NOMO-1 treated with DMSO at 0.1 percent for 48 hours (cell line): ENCODE measurements at regions not wholly inside any gene's neighbourhood (a gene's known extent, or its start where the extent isn't known, plus 50 kb on each side); places are given as distances from the start of the nearest gene placed in this dataset.

ENCODE experiments used
- DNase-seq: peaks from one replicate; lab custom pipeline; 2025; ENCODE audit not compliant: unreplicated experiment; lab: John Stamatoyannopoulos, UW

GRCh38 chr3:102141928-102142239 is 292.6 kb downstream of the NFKBIZ start:
- no peak for DNase-seq

DNA sequence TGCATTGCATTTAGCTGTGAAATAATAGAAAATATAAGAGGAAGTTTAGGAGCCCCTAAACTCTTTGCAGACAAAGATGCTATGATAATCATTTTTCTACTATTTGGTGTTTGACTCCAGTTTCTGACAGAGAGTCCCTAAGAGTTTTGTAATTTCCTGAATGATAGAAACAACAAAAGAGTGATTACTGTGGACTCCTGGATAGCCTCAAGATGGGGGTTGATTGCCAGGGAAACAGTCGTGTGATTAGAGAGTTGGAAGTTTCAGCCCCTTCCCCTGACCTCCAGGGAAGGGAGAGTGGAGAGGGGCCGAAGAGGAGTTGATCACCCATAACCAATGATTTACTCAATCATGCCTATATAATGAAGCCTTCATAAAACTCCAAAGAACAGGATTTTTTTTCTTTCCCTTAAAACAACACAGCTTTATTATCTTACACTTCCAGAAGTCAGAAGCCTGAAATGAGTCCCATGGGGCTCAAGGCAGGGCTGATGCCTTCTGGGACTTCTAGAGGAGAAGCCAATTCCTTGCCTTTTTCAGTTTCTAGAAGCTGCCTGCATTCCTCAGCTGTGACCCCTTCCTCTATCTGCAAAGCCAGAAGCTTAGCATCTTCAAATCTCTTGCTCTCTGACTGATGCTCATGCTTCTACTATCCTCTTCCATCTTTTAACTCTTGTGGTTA is 292.3 kb upstream of the ZPLD1 start:
- no peak for DNase-seq

DNA sequence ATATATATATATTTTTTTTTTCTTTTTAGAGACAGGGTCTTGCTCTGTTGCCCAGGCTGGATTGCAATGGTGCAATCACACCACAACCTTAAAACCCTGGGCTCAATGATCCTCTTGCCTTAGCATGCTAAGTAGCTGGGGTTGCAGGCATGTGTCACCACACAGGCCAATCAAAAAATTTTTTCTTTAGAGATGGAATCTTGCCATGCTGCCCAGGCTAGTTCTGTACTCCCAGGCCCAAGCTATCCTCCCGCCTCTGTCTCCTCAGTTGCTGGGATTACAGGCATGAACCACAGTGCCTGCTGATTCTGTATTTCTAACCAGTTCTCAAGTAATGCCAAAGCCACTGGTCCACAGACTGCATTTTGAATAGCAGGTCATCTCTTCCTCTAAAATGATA is 291.3 kb upstream of the ZPLD1 start:
- DNase-seq = no peak

DNA sequence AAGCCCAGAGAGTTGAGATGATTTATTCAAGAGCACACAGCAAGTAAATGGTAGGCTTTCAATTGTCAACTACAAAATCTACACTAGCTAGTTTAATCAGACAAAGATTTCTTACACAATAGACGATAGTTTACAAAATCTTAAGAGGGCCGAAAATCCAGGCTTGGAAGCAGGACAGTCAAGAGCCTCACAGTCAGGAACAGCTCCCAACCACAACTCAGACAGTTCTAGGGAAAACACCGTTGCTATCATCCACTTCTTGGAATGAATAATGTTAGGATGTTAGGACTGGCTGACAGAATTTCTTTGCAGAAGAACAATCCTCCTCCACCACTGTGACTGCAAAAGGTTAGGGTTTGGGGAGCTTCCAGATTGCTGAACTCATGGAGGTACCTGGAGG is 290.8 kb upstream of the ZPLD1 start:
- no peak for DNase-seq

GRCh38 chr3:102148598-102149337 is 286.0 kb upstream of the ZPLD1 start:
- no peak for DNase-seq

DNA sequence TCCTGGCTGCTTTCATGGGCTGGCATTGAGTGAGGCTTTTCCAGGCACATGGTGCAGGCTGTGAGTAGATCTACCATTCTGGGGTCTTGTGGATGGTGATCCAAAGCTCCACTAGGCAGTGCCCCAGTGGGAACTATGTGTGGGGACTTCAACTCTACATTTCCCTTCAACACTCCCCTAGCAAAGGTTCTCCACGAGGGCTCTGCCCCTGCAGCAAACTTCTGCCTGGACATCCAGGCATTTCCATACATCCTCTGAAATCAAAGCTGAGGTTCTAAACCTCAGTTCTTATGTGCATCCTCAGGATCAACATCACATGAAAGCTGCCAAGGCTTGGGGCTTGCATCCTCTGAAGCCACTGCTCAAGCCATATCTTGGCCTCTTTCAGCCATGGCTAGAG is 282.9 kb upstream of the ZPLD1 start:
- DNase-seq = no peak

DNA sequence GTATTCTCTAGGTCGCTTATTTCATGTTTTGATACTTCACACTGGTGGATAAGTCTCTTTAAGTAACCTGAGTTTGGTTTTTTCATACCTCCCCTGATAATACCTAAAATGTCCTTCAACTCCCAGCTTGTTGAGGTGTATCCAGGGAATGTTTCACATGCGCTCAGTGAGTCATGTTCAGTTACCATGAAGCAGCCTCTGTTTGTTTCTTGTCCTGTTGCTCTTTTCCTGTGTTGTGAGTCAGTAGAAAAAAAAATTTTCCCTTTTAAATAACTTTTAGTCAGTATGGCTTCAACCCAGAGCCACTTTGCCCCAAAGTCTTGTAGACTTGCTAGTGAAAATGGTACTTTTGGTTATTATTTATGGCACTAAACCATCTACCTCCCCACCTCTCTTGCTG is 278.4 kb upstream of the ZPLD1 start:
- DNase-seq = no peak

- DNase-seq = no peak
These were observed 276.6 kb upstream of the ZPLD1 start for GRCh38 chr3:102158080-102158740.

- DNase-seq = no peak
These were observed 274.9 kb upstream of the ZPLD1 start for GRCh38 chr3:102159810-102160451.

- no peak for DNase-seq
These were observed 273.3 kb upstream of the ZPLD1 start for GRCh38 chr3:102161384-102162006.

DNA sequence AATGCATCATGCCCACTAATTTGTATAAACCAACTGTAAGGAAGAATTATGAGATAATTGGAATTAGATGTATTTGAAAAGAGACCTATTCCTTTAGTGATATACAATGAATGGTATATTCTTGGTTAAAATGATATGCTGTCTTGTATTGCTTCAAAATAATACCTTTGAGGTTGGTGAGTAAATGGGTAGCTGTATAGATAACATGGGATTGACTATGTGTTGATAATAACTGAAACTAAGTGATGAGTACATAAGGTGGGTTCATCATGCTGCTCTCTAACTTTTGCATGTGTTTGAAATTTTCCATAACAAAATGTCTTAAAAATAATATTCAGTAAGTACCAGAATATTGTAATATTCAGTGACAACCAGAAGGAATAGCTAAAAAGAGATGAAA is 272.6 kb upstream of the ZPLD1 start:
- no peak for DNase-seq

GRCh38 chr3:102163039-102163817 is 271.6 kb upstream of the ZPLD1 start:
- no peak for DNase-seq

- no peak for DNase-seq
These were observed 271.0 kb upstream of the ZPLD1 start for GRCh38 chr3:102163818-102164154.

- no peak for DNase-seq
These were observed 269.4 kb upstream of the ZPLD1 start for GRCh38 chr3:102165367-102165766.

DNA sequence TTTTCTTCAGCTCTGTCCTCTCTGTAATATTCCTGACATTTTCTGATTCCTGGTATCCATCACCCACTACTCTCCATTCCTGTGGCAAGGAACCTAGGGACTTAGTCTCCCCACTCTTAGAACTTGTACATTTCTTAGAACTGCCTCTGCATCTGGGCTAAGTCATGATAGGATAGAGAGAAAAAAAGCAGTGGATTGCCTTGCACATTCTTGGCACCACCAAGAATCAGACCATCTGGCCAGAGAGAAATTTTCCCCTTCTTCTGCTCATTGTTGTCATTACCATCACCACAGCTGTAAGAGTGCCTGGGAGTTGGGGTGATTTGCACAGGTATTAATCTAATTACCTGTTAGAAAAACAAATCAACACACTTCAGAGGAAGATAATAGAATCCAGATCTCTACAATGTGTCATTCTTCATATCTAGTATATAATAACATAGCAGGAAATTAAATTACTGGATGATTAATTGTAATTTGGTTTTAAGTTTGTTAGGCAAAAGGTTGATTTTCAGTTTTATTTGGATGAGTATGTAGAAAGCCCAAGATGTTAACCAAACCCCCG is 264.8 kb upstream of the ZPLD1 start:
- no peak for DNase-seq

- DNase-seq = no peak
These were observed 264.3 kb upstream of the ZPLD1 start for GRCh38 chr3:102170545-102170944.

- DNase-seq = no peak
These were observed 260.5 kb upstream of the ZPLD1 start for GRCh38 chr3:102174312-102174712.

- DNase-seq = no peak
These were observed 259.9 kb upstream of the ZPLD1 start for GRCh38 chr3:102174832-102175374.

- DNase-seq = peak; percentile 41
These were observed 258.3 kb upstream of the ZPLD1 start for GRCh38 chr3:102176333-102177050.
